ENCODE measurements at regions not wholly inside any gene's neighbourhood (a gene's known extent, or its start where the extent isn't known, plus 50 kb on each side); places are given as distances from the start of the nearest gene placed in this dataset.

DNA sequence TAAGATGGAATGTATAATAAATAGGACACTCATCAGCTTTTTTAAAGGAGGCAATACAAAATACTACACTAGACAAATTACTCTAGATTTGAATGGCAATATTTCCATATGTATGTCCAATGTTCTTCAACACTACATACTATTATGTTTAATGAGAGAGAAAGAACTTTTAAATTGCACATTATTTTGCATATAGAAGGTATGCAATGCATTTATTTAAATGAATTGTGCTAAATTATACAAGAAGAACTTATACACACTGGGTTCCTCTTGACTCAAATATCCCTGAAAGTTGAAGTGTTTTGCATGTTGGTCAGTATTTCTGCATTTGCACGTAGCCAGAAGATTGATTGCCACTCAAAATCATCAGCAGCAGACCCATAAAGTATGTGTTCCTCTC, 839.6 kb downstream of the ADGRL2 start:
- no peaks in the 10 kb centered on the region for H3K36me3 ChIP-seq (ENCODE audit: control insufficient read depth, low read length)
- TF ChIP-seq, protein P1, sequence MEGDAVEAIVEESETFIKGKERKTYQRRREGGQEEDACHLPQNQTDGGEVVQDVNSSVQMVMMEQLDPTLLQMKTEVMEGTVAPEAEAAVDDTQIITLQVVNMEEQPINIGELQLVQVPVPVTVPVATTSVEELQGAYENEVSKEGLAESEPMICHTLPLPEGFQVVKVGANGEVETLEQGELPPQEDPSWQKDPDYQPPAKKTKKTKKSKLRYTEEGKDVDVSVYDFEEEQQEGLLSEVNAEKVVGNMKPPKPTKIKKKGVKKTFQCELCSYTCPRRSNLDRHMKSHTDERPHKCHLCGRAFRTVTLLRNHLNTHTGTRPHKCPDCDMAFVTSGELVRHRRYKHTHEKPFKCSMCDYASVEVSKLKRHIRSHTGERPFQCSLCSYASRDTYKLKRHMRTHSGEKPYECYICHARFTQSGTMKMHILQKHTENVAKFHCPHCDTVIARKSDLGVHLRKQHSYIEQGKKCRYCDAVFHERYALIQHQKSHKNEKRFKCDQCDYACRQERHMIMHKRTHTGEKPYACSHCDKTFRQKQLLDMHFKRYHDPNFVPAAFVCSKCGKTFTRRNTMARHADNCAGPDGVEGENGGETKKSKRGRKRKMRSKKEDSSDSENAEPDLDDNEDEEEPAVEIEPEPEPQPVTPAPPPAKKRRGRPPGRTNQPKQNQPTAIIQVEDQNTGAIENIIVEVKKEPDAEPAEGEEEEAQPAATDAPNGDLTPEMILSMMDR (IDR thresholded peaks at IDR 0.05; ENCODE audit: low read depth, low read length, poor library complexity, severe bottlenecking), result no peak
- TF ChIP-seq EZH2phosphoT487 (IDR thresholded peaks at IDR 0.05; ENCODE audit: borderline replicate concordance, low read length), result no peak
- no peaks in the 10 kb centered on the region for H3F3A ChIP-seq (ENCODE audit: control insufficient read depth, insufficient read depth)
- H3K79me2 ChIP-seq (ENCODE audit: control insufficient read depth, low read length), result no peaks in the 10 kb centered on the region
- no peak overlapping the region for H3K4me3 ChIP-seq (ENCODE audit: low read length)
- no peak overlapping the region for H3K27ac ChIP-seq (ENCODE audit: low read depth, low read length)
- no peaks in the 10 kb centered on the region for H3K9me2 ChIP-seq (replicated peaks; ENCODE audit: control insufficient read depth, low read length)
- H3K4me1 ChIP-seq (ENCODE audit: control insufficient read depth, low read length), result no peaks in the 10 kb centered on the region
- H4K20me1 ChIP-seq (ENCODE audit: control insufficient read depth, insufficient read depth, low read depth, low read length), result no peaks in the 10 kb centered on the region
- H3K9me3 ChIP-seq (ENCODE audit: control insufficient read depth, insufficient read depth, low read length), result no peaks in the 10 kb centered on the region
- no peak overlapping the region for H3K4me2 ChIP-seq (ENCODE audit: low read length)
- no peaks in the 10 kb centered on the region for H3K27me3 ChIP-seq (ENCODE audit: control insufficient read depth, low read length)

DNA sequence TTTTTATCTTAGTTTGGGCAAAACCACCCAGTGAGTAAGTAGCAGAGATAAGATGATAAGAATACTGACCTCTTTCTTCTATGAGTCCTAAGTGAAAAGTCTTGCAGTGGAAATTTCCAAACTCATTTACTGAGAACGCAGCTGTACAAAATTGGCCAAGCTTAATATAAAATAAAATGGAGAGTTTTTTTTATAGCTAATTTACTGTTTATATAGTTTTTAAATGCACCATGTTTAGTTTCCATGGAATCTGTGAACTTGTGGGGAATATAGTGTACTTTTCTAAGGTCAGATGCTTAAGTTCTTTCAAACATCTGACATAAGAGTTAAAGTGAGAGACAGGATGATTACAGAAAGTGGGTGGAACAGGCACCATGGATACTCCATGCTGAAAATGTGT, 833.5 kb downstream of the ADGRL2 start:
- H3K36me3 ChIP-seq (ENCODE audit: control insufficient read depth, low read length), result no peaks in the 10 kb centered on the region
- H3K9me2 ChIP-seq (replicated peaks; ENCODE audit: control insufficient read depth, low read length), result no peaks in the 10 kb centered on the region
- no peaks in the 10 kb centered on the region for H3K9me3 ChIP-seq (ENCODE audit: control insufficient read depth, insufficient read depth, low read length)
- no peaks in the 10 kb centered on the region for H3K79me2 ChIP-seq (ENCODE audit: control insufficient read depth, low read length)
- no peaks in the 10 kb centered on the region for H3F3A ChIP-seq (ENCODE audit: control insufficient read depth, insufficient read depth)
- TF ChIP-seq, protein P1 (IDR thresholded peaks at IDR 0.05; ENCODE audit: low read depth, low read length, poor library complexity, severe bottlenecking), result no peak
- no peak for TF ChIP-seq EZH2phosphoT487 (IDR thresholded peaks at IDR 0.05; ENCODE audit: borderline replicate concordance, low read length)
- H3K4me1 ChIP-seq (ENCODE audit: control insufficient read depth, low read length), result no peaks in the 10 kb centered on the region
- H3K27me3 ChIP-seq (ENCODE audit: control insufficient read depth, low read length), result no peaks in the 10 kb centered on the region
- no peak overlapping the region for H3K27ac ChIP-seq (ENCODE audit: low read depth, low read length)
- H3K4me3 ChIP-seq (ENCODE audit: low read length), result no peak overlapping the region
- H4K20me1 ChIP-seq (ENCODE audit: control insufficient read depth, insufficient read depth, low read depth, low read length), result no peaks in the 10 kb centered on the region
- H3K4me2 ChIP-seq (ENCODE audit: low read length), result no peak overlapping the region

DNA sequence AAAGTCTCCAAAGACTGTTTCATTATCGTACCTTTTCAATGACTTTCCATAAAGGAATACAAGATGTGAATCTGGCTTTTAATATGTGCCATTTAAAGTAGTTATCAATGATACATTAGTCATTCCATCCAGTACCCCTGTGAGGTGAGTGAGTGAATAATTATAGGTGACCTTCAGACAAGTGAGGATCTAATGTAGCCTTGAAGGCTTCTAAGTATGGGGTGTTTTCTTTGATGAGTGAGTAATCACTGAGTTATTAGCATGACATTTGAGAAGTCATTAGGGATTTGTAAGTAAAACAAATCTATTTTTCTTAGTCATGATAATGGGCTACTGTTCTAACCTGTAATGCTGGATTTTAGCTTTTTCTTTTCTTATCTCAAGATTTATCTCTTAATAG, 831.4 kb downstream of the ADGRL2 start:
- Histone ChIP-seq H3K4me2 (ENCODE audit: low read length) (no peak overlapping the region), H3K79me2 (ENCODE audit: control insufficient read depth, low read length) (no peaks in the 10 kb centered on the region), H3K36me3 (ENCODE audit: control insufficient read depth, low read length) (no peaks in the 10 kb centered on the region), H3K9me3 (ENCODE audit: control insufficient read depth, insufficient read depth, low read length) (no peaks in the 10 kb centered on the region), H3F3A (ENCODE audit: control insufficient read depth, insufficient read depth) (no peaks in the 10 kb centered on the region), H3K27me3 (ENCODE audit: control insufficient read depth, low read length) (no peaks in the 10 kb centered on the region), H4K20me1 (ENCODE audit: control insufficient read depth, insufficient read depth, low read depth, low read length) (no peaks in the 10 kb centered on the region), H3K9me2 (replicated peaks; ENCODE audit: control insufficient read depth, low read length) (no peaks in the 10 kb centered on the region), H3K4me3 (ENCODE audit: low read length) (no peak overlapping the region), H3K4me1 (ENCODE audit: control insufficient read depth, low read length) (no peaks in the 10 kb centered on the region), H3K27ac (ENCODE audit: low read depth, low read length) (no peak overlapping the region)
- TF ChIP-seq, protein P1 (IDR thresholded peaks at IDR 0.05; ENCODE audit: low read depth, low read length, poor library complexity, severe bottlenecking), result no peak
- no peak for TF ChIP-seq EZH2phosphoT487 (IDR thresholded peaks at IDR 0.05; ENCODE audit: borderline replicate concordance, low read length)

DNA sequence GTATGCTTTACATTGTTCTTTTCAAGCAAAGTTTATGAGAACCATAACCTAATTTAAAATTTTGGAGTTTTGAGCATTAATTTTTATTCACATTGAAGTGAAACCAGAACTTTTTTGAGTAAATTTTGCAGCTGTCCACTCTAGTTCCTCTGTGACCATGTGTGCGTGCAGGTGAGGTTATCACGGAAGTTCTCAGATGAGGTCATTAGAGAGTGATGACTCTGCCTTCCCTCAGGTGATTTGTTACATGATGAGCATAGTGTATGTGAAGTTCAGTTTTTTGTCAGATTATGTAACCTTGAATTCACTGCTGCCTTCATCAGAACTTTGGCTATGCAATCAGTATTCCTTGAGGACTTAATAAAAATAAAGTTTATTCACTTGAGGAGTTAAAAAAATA, 828.2 kb downstream of the ADGRL2 start:
- Histone ChIP-seq H3K9me2 (replicated peaks; ENCODE audit: control insufficient read depth, low read length) (no peaks in the 10 kb centered on the region), H3K4me2 (ENCODE audit: low read length) (no peak overlapping the region), H3K4me3 (ENCODE audit: low read length) (no peak overlapping the region), H3K79me2 (ENCODE audit: control insufficient read depth, low read length) (no peaks in the 10 kb centered on the region), H3K36me3 (ENCODE audit: control insufficient read depth, low read length) (no peaks in the 10 kb centered on the region), H3F3A (ENCODE audit: control insufficient read depth, insufficient read depth) (no peaks in the 10 kb centered on the region), H3K4me1 (ENCODE audit: control insufficient read depth, low read length) (no peaks in the 10 kb centered on the region), H3K27me3 (ENCODE audit: control insufficient read depth, low read length) (no peaks in the 10 kb centered on the region), H3K27ac (ENCODE audit: low read depth, low read length) (no peak overlapping the region), H4K20me1 (ENCODE audit: control insufficient read depth, insufficient read depth, low read depth, low read length) (no peaks in the 10 kb centered on the region), H3K9me3 (ENCODE audit: control insufficient read depth, insufficient read depth, low read length) (peaks cover 8% of the 10 kb centered on the region; the same call in 1 of the 2 replicates)
- TF ChIP-seq EZH2phosphoT487 (IDR thresholded peaks at IDR 0.05; ENCODE audit: borderline replicate concordance, low read length), result no peak
- TF ChIP-seq, protein P1 (IDR thresholded peaks at IDR 0.05; ENCODE audit: low read depth, low read length, poor library complexity, severe bottlenecking), result no peak
